GM19372 (cell line): ENCODE measurements at regions not wholly inside any gene's neighbourhood (a gene's known extent, or its start where the extent isn't known, plus 50 kb on each side); places are given as distances from the start of the nearest gene placed in this dataset.

Source experiments
- ATAC-seq: cut with Tn5 transposase; IDR thresholded peaks from one replicate; pipeline ENCODE4 v1.9.1; 2021; ENCODE audit warnings: mild to moderate bottlenecking, low read depth, moderate library complexity; ENCODE audit not compliant: unreplicated experiment

DNA sequence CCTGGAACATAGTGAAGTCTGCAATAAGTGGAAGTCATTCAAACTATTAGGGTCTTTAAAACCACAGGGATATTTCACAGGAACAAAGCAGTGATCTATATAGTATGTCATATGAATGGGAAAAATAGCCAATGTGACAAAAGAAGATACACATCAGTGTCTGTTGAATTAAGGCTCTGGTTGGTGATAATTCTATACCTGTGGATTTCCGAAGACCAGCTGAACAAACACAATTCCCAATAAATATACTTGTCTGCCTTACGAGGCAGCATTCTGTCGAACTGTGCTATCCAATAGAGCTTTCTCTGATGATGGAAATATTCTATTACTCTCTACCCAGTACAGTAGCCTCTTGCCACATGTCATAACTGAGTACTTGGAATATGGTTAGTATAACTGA, 55.9 kb upstream of the CAV2 start:
- no peak for ATAC-seq

DNA sequence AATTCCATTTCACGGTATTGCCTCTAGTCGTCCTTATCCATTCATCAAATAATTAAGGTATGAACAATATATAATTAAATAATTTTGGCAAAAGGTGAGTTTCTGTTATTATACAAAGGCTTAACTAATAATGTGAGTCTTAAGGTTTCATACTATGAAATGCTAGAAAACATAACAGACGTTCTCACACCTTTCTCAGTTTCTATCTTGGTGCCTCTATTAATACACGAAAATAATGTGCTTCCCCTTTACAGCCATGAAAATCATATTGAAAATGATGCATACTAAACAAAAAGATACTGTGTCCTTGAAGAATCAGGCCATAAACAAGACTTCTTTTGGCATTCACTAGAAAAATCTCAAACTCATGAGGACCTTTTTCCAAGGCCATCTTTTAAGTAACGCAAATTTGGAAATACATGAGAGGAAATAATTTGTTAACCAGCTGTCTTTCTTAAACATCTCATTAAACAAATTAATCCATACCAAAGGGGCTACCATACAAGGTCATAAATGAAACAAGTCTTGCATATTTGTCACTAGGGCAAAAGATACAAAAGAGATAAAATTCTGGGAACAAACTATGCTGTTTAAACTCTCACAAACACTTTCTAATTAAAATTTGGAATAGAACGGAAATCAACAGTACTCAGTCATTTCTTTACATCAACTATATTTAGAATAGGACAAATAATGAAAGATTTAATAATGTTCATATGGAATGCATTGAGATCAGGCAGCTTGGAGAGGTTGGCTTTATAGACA, 53.9 kb upstream of the CAV2 start:
- no peak for ATAC-seq

DNA sequence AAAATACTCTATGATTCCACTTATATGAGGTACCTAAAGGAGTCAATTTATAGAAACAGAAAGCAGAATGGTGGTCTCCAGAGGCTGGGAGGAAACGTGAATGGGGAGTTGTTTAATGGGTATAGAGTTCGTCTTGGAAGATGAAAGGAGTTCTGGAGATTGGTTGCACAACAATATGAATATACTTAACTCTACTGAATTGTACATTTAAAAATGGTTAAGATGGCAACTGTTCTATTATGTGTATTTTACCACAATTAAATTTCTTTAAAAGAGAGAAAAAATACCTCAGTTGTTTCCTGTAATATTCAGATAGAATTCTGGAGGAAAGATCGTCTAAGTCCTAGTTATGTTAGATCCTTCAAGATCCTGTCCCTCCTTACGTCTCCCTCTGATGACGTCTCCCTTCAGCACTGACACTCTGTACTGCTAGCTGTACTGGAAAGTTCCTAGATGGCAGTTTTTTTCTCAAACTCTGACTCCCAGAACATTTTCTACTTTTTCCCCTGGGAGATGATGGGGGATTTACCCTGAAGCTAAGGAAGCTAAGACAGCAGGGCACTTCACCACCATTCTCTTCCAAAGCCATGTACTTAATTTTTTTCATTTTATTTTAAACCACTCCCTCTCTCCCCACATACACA, 53.2 kb upstream of the CAV2 start:
- no peak for ATAC-seq

GRCh38 chr7:116447436-116447835, 52.1 kb upstream of the CAV2 start:
- no peak for ATAC-seq

- no peak for ATAC-seq
Measured at GRCh38 chr7:116447966-116448839, 51.3 kb upstream of the CAV2 start.

DNA sequence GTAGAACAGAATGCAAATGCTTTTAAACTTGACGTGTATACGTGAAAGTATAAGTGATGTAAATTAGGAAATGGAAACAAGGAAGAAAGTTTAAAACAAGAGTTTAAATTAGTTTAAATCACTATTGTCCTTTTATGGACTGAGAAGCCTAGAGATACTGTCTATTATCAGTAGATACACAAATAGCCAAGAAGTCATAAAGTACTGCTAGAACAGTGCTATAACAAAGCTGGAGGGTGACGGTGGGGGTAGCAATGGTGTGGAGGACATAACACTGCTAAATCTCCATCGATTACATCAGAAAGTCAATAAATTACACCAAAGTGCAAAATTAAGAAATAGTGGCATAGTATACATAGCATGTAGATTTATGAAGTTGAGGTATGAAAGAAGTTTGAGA, 50.1 kb upstream of the CAV2 start:
- no peak for ATAC-seq
